ENCODE measurements at regions not wholly inside any gene's neighbourhood (a gene's known extent, or its start where the extent isn't known, plus 50 kb on each side); places are given as distances from the start of the nearest gene placed in this dataset.

DNA sequence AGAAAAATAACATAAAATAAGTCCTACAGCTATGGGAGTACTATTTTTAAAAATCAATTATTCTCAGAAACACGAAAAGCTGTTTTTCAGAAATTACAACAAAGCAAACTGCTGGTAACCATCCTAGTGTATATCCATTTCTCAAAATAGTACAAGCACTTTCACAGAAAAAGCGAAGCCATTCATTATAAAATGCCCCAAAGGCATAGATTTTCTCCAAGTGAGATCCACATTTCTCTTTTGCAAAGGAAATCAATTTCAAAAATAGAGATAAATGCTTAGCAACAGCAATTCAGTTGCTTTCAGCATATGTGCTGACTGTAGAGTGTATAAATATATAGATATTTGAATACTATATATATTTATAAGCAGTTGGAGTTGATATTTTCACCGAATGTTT is 1266.3 kb downstream of the SI start:
- WGBS, 4 donors, result 61 to 74% (median 63%) methylated on average over 3 of the region's 3 CpGs
- ATAC-seq, result no peak
- H3K4me3 ChIP-seq, result no peak overlapping the region

DNA sequence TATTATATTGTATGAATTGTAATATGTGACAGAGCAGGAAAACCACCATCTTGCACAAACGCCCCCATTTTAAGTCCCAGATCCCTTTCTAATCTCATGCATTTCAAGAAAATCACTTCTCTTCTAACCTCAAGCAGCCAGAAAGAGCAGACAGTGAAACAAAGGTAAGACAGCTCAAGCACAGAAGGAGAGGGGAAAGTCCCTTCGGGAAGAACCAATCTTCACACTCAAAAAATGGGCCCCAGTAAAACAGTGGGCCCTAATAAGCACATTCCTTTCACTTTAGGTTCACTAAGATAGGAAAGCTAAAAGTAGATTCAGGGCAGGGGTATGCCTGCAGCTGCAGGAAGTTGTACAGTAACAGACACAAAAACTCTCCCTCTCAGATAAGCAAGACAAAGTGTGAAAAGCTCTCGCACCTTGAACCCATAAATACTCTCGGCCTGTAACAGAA is 1268.7 kb downstream of the SI start:
- WGBS, 4 donors, result 9 to 21% (median 15%) methylated on average over 4 of the region's 4 CpGs

More for the DNA sequence above, 1266.3 kb downstream of the SI start:
- Histone ChIP-seq H3K36me3 (no peaks in the 10 kb centered on the region), H3K9me3 (peaks cover 0 to 18% (median 4%) of the 10 kb centered on the region in 12 donors), H3K4me1 (no peaks in the 10 kb centered on the region), H3K27me3 (no peaks in the 10 kb centered on the region), H3K27ac (no peak overlapping the region)
- no peak for DNase-seq
- TF ChIP-seq POLR2A (IDR thresholded peaks at IDR 0.05) (no peak), CTCF (IDR thresholded peaks at IDR 0.05) (no peak)
- intact Hi-C loops (cut with DNase I), result no loop called here

DNA sequence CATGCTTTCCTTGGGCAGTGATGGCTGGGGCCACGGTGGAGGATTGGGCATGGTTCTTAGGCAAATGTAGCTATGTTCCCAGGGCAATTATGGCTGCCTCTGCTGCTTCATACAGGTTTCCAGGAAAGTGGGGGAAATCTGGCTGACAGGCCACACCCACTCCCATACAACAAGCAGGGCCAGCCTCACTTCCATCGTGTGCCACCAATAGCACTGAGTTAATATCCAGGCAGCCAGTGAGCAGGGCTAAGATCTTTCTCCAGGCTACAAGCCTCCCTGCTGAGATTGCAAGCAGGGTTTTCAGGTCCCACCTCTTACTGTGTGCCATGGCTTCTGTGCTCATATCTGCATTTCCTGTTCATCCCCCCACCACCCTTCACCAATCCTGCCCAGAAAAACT is 1291.9 kb downstream of the SI start:
- H3K27ac ChIP-seq, result no peak overlapping the region
- DNase-seq (no peak), ATAC-seq (no peak)
- 64 to 78% (median 71%) methylated on average over 1 to 2 of the region's 2 CpGs for WGBS, 4 donors
- intact Hi-C loops (cut with DNase I), result no loop called here
- no peak for TF ChIP-seq POLR2A (IDR thresholded peaks at IDR 0.05)
- peaks cover 0 to 3% (median 0%) of the 10 kb centered on the region in 12 donors for H3K9me3 ChIP-seq
- no peaks in the 10 kb centered on the region for H3K4me1 ChIP-seq
- H3K27me3 ChIP-seq, result no peaks in the 10 kb centered on the region
- no peaks in the 10 kb centered on the region for H3K36me3 ChIP-seq
- H3K4me3 ChIP-seq, result no peak overlapping the region

More for the DNA sequence above, 1268.7 kb downstream of the SI start:
- no peaks in the 10 kb centered on the region for H3K36me3 ChIP-seq
- DNase-seq (no peak), ATAC-seq (no peak)
- peaks cover 0 to 6% (median 0%) of the 10 kb centered on the region in 12 donors for H3K9me3 ChIP-seq
- intact Hi-C loops (cut with DNase I), result no loop called here
- no peak overlapping the region for H3K4me3 ChIP-seq
- no peaks in the 10 kb centered on the region for H3K4me1 ChIP-seq
- TF ChIP-seq CTCF (IDR thresholded peaks at IDR 0.05) (no peak), POLR2A (IDR thresholded peaks at IDR 0.05) (no peak)
- no peaks in the 10 kb centered on the region for H3K27me3 ChIP-seq
- no peak overlapping the region for H3K27ac ChIP-seq

- DNase-seq, result no peak
- TF ChIP-seq POLR2A (IDR thresholded peaks at IDR 0.05), result no peak
- TF ChIP-seq CTCF (IDR thresholded peaks at IDR 0.05), result no peak
- Histone ChIP-seq H3K36me3 (no peaks in the 10 kb centered on the region), H3K4me3 (no peak overlapping the region), H3K9me3 (peaks cover 0 to 3% (median 0%) of the 10 kb centered on the region in 12 donors), H3K27me3 (no peaks in the 10 kb centered on the region), H3K4me1 (no peaks in the 10 kb centered on the region), H3K27ac (no peak overlapping the region)
- intact Hi-C loops (cut with DNase I), result no loop called here
- no peak for ATAC-seq
Measured at GRCh38 chr3:163785693-163786092, 1292.6 kb downstream of the SI start.

Data from heart left ventricle (tissue), 16 donors.